Thymus (tissue), 11 donors: ENCODE measurements at regions not wholly inside any gene's neighbourhood (a gene's known extent, or its start where the extent isn't known, plus 50 kb on each side); places are given as distances from the start of the nearest gene placed in this dataset.

Experiments
- DNase-seq, 9 donors: peaks; one replicate each; pipeline ENCODE4 v3.0.0-alpha.2; 2013; ENCODE audit warnings: low spot score in 9 of 9, low read depth in 6 of 9, missing footprints in 1 of 9
- H3K27ac ChIP-seq, 2 donors: one replicate each; pipeline ENCODE4 v1.5.1; 2013; ENCODE audit warnings: control low read depth in 1 of 2, low read depth in 1 of 2, low read length in 1 of 2, mild to moderate bottlenecking in 1 of 2, moderate library complexity in 1 of 2
- H3K27me3 ChIP-seq, 2 donors: one replicate each; pipeline ENCODE4 v1.5.1; 2013; ENCODE audit warnings: low read length in 1 of 2; ENCODE audit not compliant: control insufficient read depth in 2 of 2, insufficient read depth in 1 of 2
- H3K36me3 ChIP-seq, 2 donors: one replicate each; pipeline ENCODE4 v1.5.1; 2013; ENCODE audit warnings: low read length in 1 of 2, mild to moderate bottlenecking in 1 of 2, moderate library complexity in 1 of 2; ENCODE audit not compliant: control insufficient read depth in 2 of 2, insufficient read depth in 2 of 2
- H3K4me1 ChIP-seq, 2 donors: one replicate each; pipeline ENCODE4 v1.5.1; 2013; ENCODE audit warnings: low read length in 2 of 2; ENCODE audit not compliant: control insufficient read depth in 2 of 2, insufficient read depth in 2 of 2
- H3K4me3 ChIP-seq, 2 donors: one replicate each; pipeline ENCODE4 v1.5.1; 2013; ENCODE audit warnings: low read length in 2 of 2, control low read depth in 1 of 2, mild to moderate bottlenecking in 1 of 2
- H3K9me3 ChIP-seq, 2 donors: one replicate each; pipeline ENCODE4 v1.5.1; 2013; ENCODE audit warnings: low read length in 1 of 2, mild to moderate bottlenecking in 1 of 2; ENCODE audit not compliant: control insufficient read depth in 2 of 2, insufficient read depth in 1 of 2
- WGBS: extraction: QIAGEN DNeasy Blood & Tissue Kit; methylation state at CpG from one replicate; pipeline ENCODE4 v1.1.7; 2013; 5-methylcytosine and 5-hydroxymethylcytosine counted together
- donor health status: healthy.

DNA sequence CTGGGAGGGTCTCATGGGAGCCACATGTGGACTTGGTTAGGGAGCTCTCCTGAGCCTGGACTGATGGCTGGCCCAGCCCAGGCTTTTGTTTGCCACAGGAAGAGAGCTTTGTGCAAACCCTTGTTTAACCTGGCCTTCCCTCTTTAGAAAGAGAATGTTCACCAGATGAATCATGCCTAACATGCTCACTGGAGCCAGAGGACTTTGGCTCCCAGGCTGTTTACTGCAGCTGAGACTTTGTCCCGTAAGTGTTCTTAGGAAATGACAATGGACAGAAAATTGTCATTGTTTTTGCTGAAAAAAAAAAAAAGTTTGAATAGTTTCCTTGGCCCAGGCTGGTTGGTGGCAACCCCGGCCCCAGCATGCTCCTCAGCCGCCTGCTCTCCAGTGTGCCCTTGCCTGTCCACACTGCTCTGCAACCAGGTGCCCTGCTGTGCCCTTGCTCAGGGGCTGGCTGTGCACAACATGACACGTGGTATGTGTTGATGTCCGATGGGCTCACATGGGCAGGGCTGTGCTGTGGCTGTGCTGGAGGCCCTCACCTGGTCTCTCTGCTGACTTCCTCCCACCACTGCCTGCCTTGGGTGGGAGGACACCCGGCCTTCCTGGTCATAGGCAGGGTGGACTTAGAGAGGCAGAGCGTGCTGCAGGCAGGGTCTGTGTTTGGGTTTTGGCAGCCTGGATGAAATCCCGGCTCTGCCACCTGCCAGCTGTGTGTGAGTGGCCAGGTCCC is 215.3 kb upstream of the ZNF32 start:
- no peaks in the 10 kb centered on the region for H3K4me1 ChIP-seq
- H3K27ac ChIP-seq: no peak overlapping the region
- no peaks in the 10 kb centered on the region for H3K9me3 ChIP-seq
- no peaks in the 10 kb centered on the region for H3K27me3 ChIP-seq
- H3K4me3 ChIP-seq: no peak overlapping the region
- DNase-seq: no peak
- WGBS: 95% methylated on average over 8 of the region's 8 CpGs
- no peaks in the 10 kb centered on the region for H3K36me3 ChIP-seq

DNA sequence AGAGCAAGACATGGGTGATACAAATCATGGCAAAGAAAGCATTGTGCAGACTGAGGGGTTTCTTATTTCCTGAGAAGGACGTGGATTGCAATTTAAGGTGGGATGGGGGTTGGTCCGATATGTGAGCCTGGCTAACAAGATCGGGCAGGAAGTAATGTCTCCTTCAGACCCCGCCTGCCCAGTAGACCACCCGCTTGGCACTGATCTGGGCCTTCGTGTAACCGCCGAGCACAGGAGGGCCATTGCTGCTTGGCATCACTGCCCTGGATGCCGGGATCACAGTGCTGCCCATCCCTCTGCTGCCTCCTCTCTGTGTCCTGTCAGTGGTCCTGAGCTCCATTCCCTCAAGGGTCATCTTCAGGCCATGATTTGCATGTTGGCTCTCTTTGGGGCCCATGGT is 214.6 kb upstream of the ZNF32 start:
- H3K9me3 ChIP-seq: no peaks in the 10 kb centered on the region
- WGBS: 98% methylated on average over 9 of the region's 9 CpGs
- H3K27ac ChIP-seq: no peak overlapping the region
- H3K27me3 ChIP-seq: no peaks in the 10 kb centered on the region
- no peak overlapping the region for H3K4me3 ChIP-seq
- no peaks in the 10 kb centered on the region for H3K4me1 ChIP-seq
- no peak for DNase-seq
- no peaks in the 10 kb centered on the region for H3K36me3 ChIP-seq

DNA sequence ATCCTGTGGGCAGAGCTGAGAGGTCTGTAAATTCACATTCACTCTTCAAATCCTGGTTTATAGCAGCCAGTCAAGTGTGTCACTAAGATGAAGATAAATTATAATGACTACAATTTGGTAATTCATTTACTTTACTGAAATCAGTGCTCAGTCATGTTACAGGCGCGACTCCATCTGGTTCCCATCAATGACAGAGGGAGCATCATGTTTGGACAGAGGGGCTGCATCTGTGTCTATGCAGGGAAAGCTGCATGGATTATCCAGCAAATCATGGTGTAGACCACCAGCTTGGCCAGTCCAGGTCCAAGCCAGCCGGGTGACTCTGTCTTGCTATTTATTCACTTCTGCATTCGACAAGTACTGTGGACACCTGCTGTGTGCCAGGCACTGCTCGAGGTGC is 214.1 kb upstream of the ZNF32 start:
- DNase-seq: no peak
- 97% methylated on average over 5 of the region's 5 CpGs for WGBS
- H3K27ac ChIP-seq: no peak overlapping the region

DNA sequence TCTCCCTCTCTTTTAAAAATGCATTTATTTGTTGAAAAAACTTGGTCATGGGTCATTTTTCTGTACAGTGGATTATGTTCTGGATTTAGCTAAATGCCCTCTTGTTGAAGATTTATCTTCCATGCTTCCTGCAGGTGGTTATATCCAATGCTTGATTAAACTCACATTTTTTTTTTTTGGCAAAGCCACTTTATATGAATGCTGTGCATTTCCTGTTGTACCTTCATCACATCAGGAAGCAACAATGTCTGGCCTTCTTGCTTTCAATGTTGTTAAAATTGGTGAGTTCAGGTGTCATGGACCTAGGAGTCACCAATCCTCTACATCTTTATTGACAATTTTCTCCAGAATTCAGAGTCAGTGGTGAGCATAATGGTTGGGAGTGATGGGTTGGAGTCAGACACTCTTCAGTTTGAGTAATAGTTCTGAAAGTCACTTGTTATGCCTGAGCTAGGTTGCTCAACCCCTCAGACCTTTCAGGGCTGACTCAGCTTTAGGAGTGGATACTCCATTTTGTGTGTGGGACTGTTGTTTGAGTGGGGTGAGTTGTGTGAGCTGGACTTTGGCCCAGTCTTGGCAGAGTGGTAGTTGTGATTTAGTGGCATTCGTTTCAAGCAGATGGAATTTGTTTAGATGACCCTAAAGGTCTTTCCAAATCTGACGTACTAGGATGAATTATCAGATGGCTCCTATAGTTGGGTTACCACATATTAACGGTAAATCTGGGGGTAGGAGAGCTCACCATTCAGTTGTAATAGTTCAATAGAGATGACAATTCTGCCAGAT is 213.5 kb upstream of the ZNF32 start:
- WGBS: 95% methylated on average over 3 of the region's 3 CpGs
- no peaks in the 10 kb centered on the region for H3K9me3 ChIP-seq
- no peaks in the 10 kb centered on the region for H3K36me3 ChIP-seq
- H3K27ac ChIP-seq: no peak overlapping the region
- no peak overlapping the region for H3K4me3 ChIP-seq
- H3K4me1 ChIP-seq: no peaks in the 10 kb centered on the region
- peaks cover 0 to 2% of the 10 kb centered on the region in 2 donors for H3K27me3 ChIP-seq
- no peak for DNase-seq

More for the DNA sequence above, 214.1 kb upstream of the ZNF32 start:
- Histone ChIP-seq H3K9me3 (no peaks in the 10 kb centered on the region), H3K4me1 (no peaks in the 10 kb centered on the region), H3K4me3 (no peak overlapping the region), H3K27me3 (no peaks in the 10 kb centered on the region), H3K36me3 (no peaks in the 10 kb centered on the region)

DNA sequence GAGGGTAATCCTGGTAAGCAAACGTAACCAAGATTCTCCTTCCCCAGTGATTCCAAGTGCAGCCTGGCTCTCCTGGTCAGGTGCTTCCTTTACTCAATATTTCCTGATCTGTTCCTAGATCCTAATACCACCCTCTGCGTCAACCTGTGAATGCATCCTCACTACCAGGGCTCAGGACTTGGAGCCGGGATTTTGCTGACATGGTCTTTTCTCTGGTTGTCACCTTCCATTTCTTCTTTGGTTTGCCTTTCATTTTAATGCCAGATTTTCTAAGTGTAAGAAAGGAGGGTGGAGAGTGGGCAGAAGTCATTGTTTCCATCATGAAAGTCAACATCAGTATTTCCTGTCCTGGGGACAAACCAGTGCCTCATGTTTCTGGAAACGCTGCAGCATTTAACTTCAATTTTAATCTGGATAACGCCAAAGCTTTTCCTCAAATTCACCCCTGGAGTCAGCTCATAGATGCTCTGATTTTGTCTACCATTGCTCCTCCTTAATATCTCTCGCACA is 210.4 kb upstream of the ZNF32 start:
- DNase-seq: no peak
- peaks cover 0 to 2% of the 10 kb centered on the region in 2 donors for H3K27me3 ChIP-seq
- no peaks in the 10 kb centered on the region for H3K4me1 ChIP-seq
- WGBS: 94% methylated on average over 6 of the region's 6 CpGs
- no peaks in the 10 kb centered on the region for H3K9me3 ChIP-seq
- no peak overlapping the region for H3K4me3 ChIP-seq
- H3K36me3 ChIP-seq: no peaks in the 10 kb centered on the region
- H3K27ac ChIP-seq: no peak overlapping the region

DNA sequence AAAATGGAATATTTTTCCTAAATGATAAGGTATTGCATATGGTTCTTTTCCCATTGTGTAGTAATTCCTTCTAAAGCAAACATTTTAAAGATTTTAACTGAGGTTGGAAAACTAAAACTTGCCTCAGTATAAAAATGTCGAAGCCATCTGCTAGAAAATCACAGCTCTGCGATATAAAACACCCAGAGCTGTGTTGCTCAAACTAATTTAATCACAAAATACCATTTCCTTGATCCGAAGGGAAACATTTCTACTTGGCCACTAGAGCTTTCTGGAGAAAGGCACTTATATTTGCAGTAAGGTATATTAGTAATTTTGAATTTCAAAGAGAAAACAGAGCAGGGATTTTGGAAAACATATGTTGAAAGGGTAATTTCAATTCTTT is 209.2 kb upstream of the ZNF32 start:
- Histone ChIP-seq H3K27ac (no peak overlapping the region), H3K9me3 (no peaks in the 10 kb centered on the region), H3K36me3 (no peaks in the 10 kb centered on the region), H3K4me1 (no peaks in the 10 kb centered on the region), H3K27me3 (peaks cover 0 to 2% of the 10 kb centered on the region in 2 donors), H3K4me3 (no peak overlapping the region)
- no peak for DNase-seq
- 99% methylated on average over 3 of the region's 3 CpGs for WGBS

DNA sequence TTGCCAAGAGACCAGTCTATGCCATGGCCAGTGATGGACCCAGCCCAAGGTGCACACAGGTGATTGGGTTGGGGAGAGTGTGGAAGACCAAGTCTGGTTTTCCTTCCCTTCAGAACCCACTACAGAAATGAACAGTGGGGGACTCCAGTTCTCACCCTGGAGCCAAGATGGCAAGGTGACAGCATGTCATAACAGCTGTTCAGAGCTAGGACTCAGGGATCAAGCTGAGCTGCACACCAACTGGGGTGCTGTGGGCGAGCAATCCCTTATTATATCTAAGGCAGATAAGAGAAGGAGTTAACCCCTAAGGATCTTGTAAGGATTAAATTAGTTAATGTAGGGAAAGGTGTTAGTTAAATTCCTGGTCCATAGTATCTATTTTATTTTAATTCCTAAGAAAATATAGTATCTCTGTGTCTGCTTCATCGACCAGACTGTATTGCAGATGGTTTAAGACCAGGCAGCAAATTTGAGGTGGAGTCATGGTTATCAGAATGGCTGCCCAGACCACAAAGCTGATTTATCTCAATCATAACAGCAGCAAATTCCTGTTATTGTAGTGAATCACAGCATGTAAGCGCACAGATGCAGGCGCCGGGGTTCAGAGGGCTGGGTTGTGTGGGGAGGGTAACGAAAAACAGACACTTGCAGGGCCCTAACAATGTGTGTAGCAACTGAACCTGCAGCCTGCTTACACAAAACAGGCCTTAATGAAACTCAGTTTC is 208.7 kb upstream of the ZNF32 start:
- 85% methylated on average over 6 of the region's 6 CpGs for WGBS
- no peak for DNase-seq
- Histone ChIP-seq H3K4me1 (no peaks in the 10 kb centered on the region), H3K9me3 (no peaks in the 10 kb centered on the region), H3K27me3 (peaks cover 0 to 2% of the 10 kb centered on the region in 2 donors), H3K36me3 (no peaks in the 10 kb centered on the region), H3K4me3 (no peak overlapping the region), H3K27ac (no peak overlapping the region)

DNA sequence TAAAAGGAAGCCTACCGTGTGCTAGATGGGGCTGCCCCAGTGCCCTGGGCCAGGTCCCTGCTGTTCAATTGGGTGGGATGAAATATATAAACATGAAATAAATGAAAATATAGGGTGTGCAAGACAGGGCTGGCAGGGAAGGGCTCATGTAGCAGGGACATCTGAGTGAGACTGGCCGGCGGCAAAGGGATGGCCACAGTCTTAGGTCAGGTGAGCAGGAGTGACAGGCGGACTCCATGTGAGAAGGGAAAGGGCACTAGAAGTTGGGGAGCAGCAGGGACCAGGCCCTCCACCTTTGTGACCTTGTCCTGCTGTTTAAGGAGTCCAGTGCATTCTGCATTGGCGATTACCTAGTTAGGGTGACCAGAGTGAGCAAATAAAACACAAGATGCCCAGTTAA is 207.6 kb upstream of the ZNF32 start:
- Histone ChIP-seq H3K36me3 (no peaks in the 10 kb centered on the region), H3K27ac (no peak overlapping the region), H3K4me1 (no peaks in the 10 kb centered on the region), H3K27me3 (peaks cover 0 to 2% of the 10 kb centered on the region in 2 donors), H3K9me3 (no peaks in the 10 kb centered on the region), H3K4me3 (no peak overlapping the region)
- DNase-seq: no peak
- 98% methylated on average over 5 of the region's 5 CpGs for WGBS
